PC-9 (cell line): ENCODE measurements at regions not wholly inside any gene's neighbourhood (a gene's known extent, or its start where the extent isn't known, plus 50 kb on each side); places are given as distances from the start of the nearest gene placed in this dataset.

Experiments used
- CTCF ChIP-seq: fragments of 200-600 bp; sonication (generic); conservative IDR thresholded peaks from 2 replicates; pipeline ENCODE4 v1.6.1; 2017; ENCODE audit warnings: mixed run types, antibody characterized with exemption, mild to moderate bottlenecking, moderate library complexity
- EZH2 ChIP-seq: fragments of 200-600 bp; sonication (generic); IDR thresholded peaks from 2 replicates; pipeline ENCODE4 v1.8.0; 2017; ENCODE audit warnings: antibody characterized with exemption, low read depth

DNA sequence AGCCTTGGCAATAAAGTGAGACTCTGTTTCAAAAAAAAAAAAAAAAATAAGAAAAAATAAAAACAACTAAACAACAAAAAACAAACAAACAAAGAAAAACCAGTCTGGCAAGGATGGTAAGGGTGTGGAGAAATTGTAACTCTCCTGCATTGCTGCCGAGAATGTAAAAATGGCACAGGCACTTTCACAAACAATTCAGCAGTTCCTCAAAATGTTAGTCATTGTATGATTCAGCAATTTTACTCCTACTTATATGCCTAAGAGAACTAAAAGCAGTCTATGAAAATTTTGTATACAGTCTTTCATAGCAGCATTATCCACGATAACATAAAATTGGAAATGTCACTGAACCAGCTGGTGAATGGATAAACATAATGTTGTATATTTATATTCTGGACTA lies 280.4 kb downstream of the CDH9 start:
- TF ChIP-seq CTCF (no peak), EZH2 (no peak)
